ENCODE measurements at regions not wholly inside any gene's neighbourhood (a gene's known extent, or its start where the extent isn't known, plus 50 kb on each side); places are given as distances from the start of the nearest gene placed in this dataset.

DNA sequence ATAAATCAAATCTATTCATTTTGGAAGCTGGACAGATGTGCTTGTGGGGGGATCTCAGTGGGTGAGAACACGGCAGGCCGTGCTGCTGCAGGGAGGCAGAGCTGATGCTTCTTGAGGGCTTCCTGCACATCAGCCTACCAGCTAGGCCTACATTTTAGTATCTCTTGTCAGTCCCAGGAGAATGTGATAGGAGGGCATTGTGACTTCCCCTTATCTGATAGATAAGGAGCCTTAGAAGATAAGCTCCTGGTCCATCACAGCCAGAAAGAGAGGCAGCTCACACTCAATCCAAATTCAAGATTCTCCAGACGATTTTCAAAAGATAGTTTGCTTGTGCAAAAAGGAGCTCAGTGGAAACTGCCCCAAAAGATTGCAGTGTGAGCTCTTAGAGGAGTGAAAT, 89.0 kb downstream of the SHANK2 start:
- TF ChIP-seq, protein P1, sequence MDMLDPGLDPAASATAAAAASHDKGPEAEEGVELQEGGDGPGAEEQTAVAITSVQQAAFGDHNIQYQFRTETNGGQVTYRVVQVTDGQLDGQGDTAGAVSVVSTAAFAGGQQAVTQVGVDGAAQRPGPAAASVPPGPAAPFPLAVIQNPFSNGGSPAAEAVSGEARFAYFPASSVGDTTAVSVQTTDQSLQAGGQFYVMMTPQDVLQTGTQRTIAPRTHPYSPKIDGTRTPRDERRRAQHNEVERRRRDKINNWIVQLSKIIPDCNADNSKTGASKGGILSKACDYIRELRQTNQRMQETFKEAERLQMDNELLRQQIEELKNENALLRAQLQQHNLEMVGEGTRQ (IDR thresholded peaks at IDR 0.05) = no peak
- TF ChIP-seq, protein P2, sequence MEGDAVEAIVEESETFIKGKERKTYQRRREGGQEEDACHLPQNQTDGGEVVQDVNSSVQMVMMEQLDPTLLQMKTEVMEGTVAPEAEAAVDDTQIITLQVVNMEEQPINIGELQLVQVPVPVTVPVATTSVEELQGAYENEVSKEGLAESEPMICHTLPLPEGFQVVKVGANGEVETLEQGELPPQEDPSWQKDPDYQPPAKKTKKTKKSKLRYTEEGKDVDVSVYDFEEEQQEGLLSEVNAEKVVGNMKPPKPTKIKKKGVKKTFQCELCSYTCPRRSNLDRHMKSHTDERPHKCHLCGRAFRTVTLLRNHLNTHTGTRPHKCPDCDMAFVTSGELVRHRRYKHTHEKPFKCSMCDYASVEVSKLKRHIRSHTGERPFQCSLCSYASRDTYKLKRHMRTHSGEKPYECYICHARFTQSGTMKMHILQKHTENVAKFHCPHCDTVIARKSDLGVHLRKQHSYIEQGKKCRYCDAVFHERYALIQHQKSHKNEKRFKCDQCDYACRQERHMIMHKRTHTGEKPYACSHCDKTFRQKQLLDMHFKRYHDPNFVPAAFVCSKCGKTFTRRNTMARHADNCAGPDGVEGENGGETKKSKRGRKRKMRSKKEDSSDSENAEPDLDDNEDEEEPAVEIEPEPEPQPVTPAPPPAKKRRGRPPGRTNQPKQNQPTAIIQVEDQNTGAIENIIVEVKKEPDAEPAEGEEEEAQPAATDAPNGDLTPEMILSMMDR (IDR thresholded peaks at IDR 0.05) = no peak
- TF ChIP-seq, protein P3, sequence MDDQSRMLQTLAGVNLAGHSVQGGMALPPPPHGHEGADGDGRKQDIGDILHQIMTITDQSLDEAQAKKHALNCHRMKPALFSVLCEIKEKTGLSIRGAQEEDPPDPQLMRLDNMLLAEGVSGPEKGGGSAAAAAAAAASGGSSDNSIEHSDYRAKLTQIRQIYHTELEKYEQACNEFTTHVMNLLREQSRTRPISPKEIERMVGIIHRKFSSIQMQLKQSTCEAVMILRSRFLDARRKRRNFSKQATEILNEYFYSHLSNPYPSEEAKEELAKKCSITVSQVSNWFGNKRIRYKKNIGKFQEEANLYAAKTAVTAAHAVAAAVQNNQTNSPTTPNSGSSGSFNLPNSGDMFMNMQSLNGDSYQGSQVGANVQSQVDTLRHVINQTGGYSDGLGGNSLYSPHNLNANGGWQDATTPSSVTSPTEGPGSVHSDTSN (IDR thresholded peaks at IDR 0.05) = no peak
- TF ChIP-seq POLR2A (IDR thresholded peaks at IDR 0.05; ENCODE audit: low read length) (no peak), RNF2 (IDR thresholded peaks at IDR 0.05; ENCODE audit: borderline replicate concordance, low read depth) (no peak), RARB (CRISPR knock-in tag; IDR thresholded peaks at IDR 0.05) (no peak), MAZ (IDR thresholded peaks at IDR 0.05; ENCODE audit: borderline replicate concordance, low read depth, low read length) (no peak), ZSCAN20 (CRISPR knock-in tag; IDR thresholded peaks at IDR 0.05) (no peak), ZNF302 (CRISPR knock-in tag; IDR thresholded peaks at IDR 0.05) (no peak), JUN (IDR thresholded peaks at IDR 0.05) (no peak), NFE2L2 (conservative IDR thresholded peaks at IDR 0.05; ENCODE audit: low read length) (no peak)

Data from A549 (cell line).